ENCODE measurements at regions not wholly inside any gene's neighbourhood (a gene's known extent, or its start where the extent isn't known, plus 50 kb on each side); places are given as distances from the start of the nearest gene placed in this dataset.
"Not testable (repeated sequence)": the region's sequence is repeated elsewhere in the genome, so short reads cannot be mapped to it uniquely, and the experiment has no call there.

- Histone ChIP-seq H3K9ac (ENCODE audit: insufficient read depth, low read length) (no peak overlapping the region), H3K36me3 (ENCODE audit: control insufficient read depth, insufficient read depth, low read length) (no peaks in the 10 kb centered on the region), H2AFZ (ENCODE audit: low read length) (no peak overlapping the region), H3K4me3 (replicated peaks in 1 of 4; ENCODE audit: control extremely low read depth in 1 of 4, insufficient read depth in 1 of 4, low read depth in 3 of 4, low read length in 4 of 4) (no peak overlapping the region), H3K27ac (ENCODE audit: insufficient read depth, low read length) (no peak overlapping the region), H3K9me3 (ENCODE audit: control insufficient read depth, insufficient read depth, low read depth, low read length) (no peaks in the 10 kb centered on the region), H3K4me2 (ENCODE audit: extremely low read depth, insufficient read depth, low read length) (no peak overlapping the region), H3K27me3 (ENCODE audit: control insufficient read depth, insufficient read depth, low read length) (peaks cover 3% of the 10 kb centered on the region), H3K79me2 (ENCODE audit: control insufficient read depth, insufficient read depth, low read length) (no peaks in the 10 kb centered on the region), H4K20me1 (ENCODE audit: control insufficient read depth, extremely low read depth, insufficient read depth, low read length) (no peaks in the 10 kb centered on the region), H3K4me1 (ENCODE audit: control insufficient read depth, extremely low read depth, insufficient read depth, low read length) (no peaks in the 10 kb centered on the region)
- TF ChIP-seq CTCF (conservative IDR thresholded peaks at IDR 0.05 in 1 of 2, IDR thresholded peaks at IDR 0.05 in 1 of 2; ENCODE audit: low read depth in 1 of 2, low read length in 2 of 2): no peak
- no peak for TF ChIP-seq EZH2 (IDR thresholded peaks at IDR 0.05; ENCODE audit: low read length, missing control alignments)
- no peak for DNase-seq (ENCODE audit: low read depth in 2 of 2)
Measured at GRCh38 chr9:33728613-33729012, 66.7 kb upstream of the PRSS3 start.

- H3K4me2 ChIP-seq (ENCODE audit: extremely low read depth, insufficient read depth, low read length): no peak overlapping the region
- H3K79me2 ChIP-seq (ENCODE audit: control insufficient read depth, insufficient read depth, low read length): no peaks in the 10 kb centered on the region
- H3K36me3 ChIP-seq (ENCODE audit: control insufficient read depth, insufficient read depth, low read length): no peaks in the 10 kb centered on the region
- H3K27me3 ChIP-seq (ENCODE audit: control insufficient read depth, insufficient read depth, low read length): peaks cover 3% of the 10 kb centered on the region
- H3K4me3 ChIP-seq (replicated peaks in 1 of 4; ENCODE audit: control extremely low read depth in 1 of 4, insufficient read depth in 1 of 4, low read depth in 3 of 4, low read length in 4 of 4): no peak overlapping the region
- H3K9me3 ChIP-seq (ENCODE audit: control insufficient read depth, insufficient read depth, low read depth, low read length): no peaks in the 10 kb centered on the region
- TF ChIP-seq CTCF (conservative IDR thresholded peaks at IDR 0.05 in 1 of 2, IDR thresholded peaks at IDR 0.05 in 1 of 2; ENCODE audit: low read depth in 1 of 2, low read length in 2 of 2): no peak
- TF ChIP-seq EZH2 (IDR thresholded peaks at IDR 0.05; ENCODE audit: low read length, missing control alignments): no peak
- H3K9ac ChIP-seq (ENCODE audit: insufficient read depth, low read length): no peak overlapping the region
- H3K27ac ChIP-seq (ENCODE audit: insufficient read depth, low read length): no peak overlapping the region
- no peak overlapping the region for H2AFZ ChIP-seq (ENCODE audit: low read length)
- no peaks in the 10 kb centered on the region for H4K20me1 ChIP-seq (ENCODE audit: control insufficient read depth, extremely low read depth, insufficient read depth, low read length)
- DNase-seq (ENCODE audit: low read depth in 2 of 2): no peak
- no peaks in the 10 kb centered on the region for H3K4me1 ChIP-seq (ENCODE audit: control insufficient read depth, extremely low read depth, insufficient read depth, low read length)
Measured at GRCh38 chr9:33731142-33731541, 64.2 kb upstream of the PRSS3 start.

GRCh38 chr9:33731625-33732024, 63.7 kb upstream of the PRSS3 start:
- Histone ChIP-seq H3K4me2 (ENCODE audit: extremely low read depth, insufficient read depth, low read length) (no peak overlapping the region), H3K36me3 (ENCODE audit: control insufficient read depth, insufficient read depth, low read length) (no peaks in the 10 kb centered on the region), H3K4me3 (replicated peaks in 1 of 4; ENCODE audit: control extremely low read depth in 1 of 4, insufficient read depth in 1 of 4, low read depth in 3 of 4, low read length in 4 of 4) (no peak overlapping the region), H2AFZ (ENCODE audit: low read length) (no peak overlapping the region), H3K27me3 (ENCODE audit: control insufficient read depth, insufficient read depth, low read length) (peaks cover 3% of the 10 kb centered on the region), H3K79me2 (ENCODE audit: control insufficient read depth, insufficient read depth, low read length) (no peaks in the 10 kb centered on the region), H3K9ac (ENCODE audit: insufficient read depth, low read length) (no peak overlapping the region), H4K20me1 (ENCODE audit: control insufficient read depth, extremely low read depth, insufficient read depth, low read length) (no peaks in the 10 kb centered on the region), H3K4me1 (ENCODE audit: control insufficient read depth, extremely low read depth, insufficient read depth, low read length) (no peaks in the 10 kb centered on the region), H3K27ac (ENCODE audit: insufficient read depth, low read length) (no peak overlapping the region), H3K9me3 (ENCODE audit: control insufficient read depth, insufficient read depth, low read depth, low read length) (no peaks in the 10 kb centered on the region)
- DNase-seq (ENCODE audit: low read depth in 2 of 2): no peak
- TF ChIP-seq CTCF (conservative IDR thresholded peaks at IDR 0.05 in 1 of 2, IDR thresholded peaks at IDR 0.05 in 1 of 2; ENCODE audit: low read depth in 1 of 2, low read length in 2 of 2) (no peak), EZH2 (IDR thresholded peaks at IDR 0.05; ENCODE audit: low read length, missing control alignments) (no peak)

GRCh38 chr9:33734247-33734940, 61.0 kb upstream of the PRSS3 start:
- H3K4me2 ChIP-seq (ENCODE audit: extremely low read depth, insufficient read depth, low read length); H3K79me2 ChIP-seq (ENCODE audit: control insufficient read depth, insufficient read depth, low read length): not testable (repeated sequence)

More at GRCh38 chr9:33734247-33734940, 61.0 kb upstream of the PRSS3 start:
- H3K9me3 ChIP-seq (ENCODE audit: control insufficient read depth, insufficient read depth, low read depth, low read length); H2AFZ ChIP-seq (ENCODE audit: low read length); H3K27me3 ChIP-seq (ENCODE audit: control insufficient read depth, insufficient read depth, low read length); H3K4me3 ChIP-seq (replicated peaks in 1 of 4; ENCODE audit: control extremely low read depth in 1 of 4, insufficient read depth in 1 of 4, low read depth in 3 of 4, low read length in 4 of 4); H3K36me3 ChIP-seq (ENCODE audit: control insufficient read depth, insufficient read depth, low read length); H4K20me1 ChIP-seq (ENCODE audit: control insufficient read depth, extremely low read depth, insufficient read depth, low read length); H3K9ac ChIP-seq (ENCODE audit: insufficient read depth, low read length); DNase-seq (ENCODE audit: low read depth in 2 of 2); H3K27ac ChIP-seq (ENCODE audit: insufficient read depth, low read length); H3K4me1 ChIP-seq (ENCODE audit: control insufficient read depth, extremely low read depth, insufficient read depth, low read length): not testable (repeated sequence)

All from fibroblast of lung (primary cell).